Renal cortex interstitium (tissue), 11 donors: ENCODE measurements at regions not wholly inside any gene's neighbourhood (a gene's known extent, or its start where the extent isn't known, plus 50 kb on each side); places are given as distances from the start of the nearest gene placed in this dataset.

ENCODE experiments used
- DNase-seq, 11 donors: peaks; one replicate each; pipeline ENCODE4 v3.0.0-alpha.2; 2013; ENCODE audit warnings: low read depth in 9 of 11, low spot score in 4 of 11; ENCODE audit errors: extremely low read depth in 1 of 11

GRCh38 chr20:21653628-21654027 lies 51.8 kb upstream of the PAX1 start:
- no peak for DNase-seq

GRCh38 chr20:21643417-21643816 lies 62.0 kb upstream of the PAX1 start:
- no peak for DNase-seq

- peak in 9 of 11 donors; percentile 1 to 31 (median 12) for DNase-seq
These were observed 64.9 kb upstream of the PAX1 start for GRCh38 chr20:21640556-21640955.

GRCh38 chr20:21633829-21634228 lies 71.6 kb upstream of the PAX1 start:
- DNase-seq = no peak

- DNase-seq = no peak
These were observed 72.8 kb upstream of the PAX1 start for GRCh38 chr20:21632735-21633053.

GRCh38 chr20:21632031-21632734 lies 73.3 kb upstream of the PAX1 start:
- DNase-seq = no peak

- no peak for DNase-seq
These were observed 76.7 kb upstream of the PAX1 start for GRCh38 chr20:21628800-21629199.

- DNase-seq = no peak
These were observed 81.7 kb upstream of the PAX1 start for GRCh38 chr20:21623781-21624094.

GRCh38 chr20:21623074-21623780 lies 82.2 kb upstream of the PAX1 start:
- no peak for DNase-seq

GRCh38 chr20:21622097-21622857 lies 83.2 kb upstream of the PAX1 start:
- DNase-seq = no peak

- DNase-seq = no peak
These were observed 86.6 kb upstream of the PAX1 start for GRCh38 chr20:21618759-21619416.

- peak; percentile 17 to 63 (median 40) for DNase-seq
These were observed 89.8 kb upstream of the PAX1 start for GRCh38 chr20:21615617-21616080.

GRCh38 chr20:21614980-21615379 lies 90.5 kb upstream of the PAX1 start:
- DNase-seq = no peak

GRCh38 chr20:21613512-21613911 lies 92.0 kb upstream of the PAX1 start:
- peak in 7 of 11 donors; percentile 3 to 22 (median 13) for DNase-seq

GRCh38 chr20:21609981-21610380 lies 95.5 kb upstream of the PAX1 start:
- DNase-seq = no peak

GRCh38 chr20:21609221-21609620 lies 95.4 kb upstream of the NKX2-2 start:
- DNase-seq = no peak

- no peak for DNase-seq
These were observed 94.9 kb upstream of the NKX2-2 start for GRCh38 chr20:21608777-21609176.

- no peak for DNase-seq
These were observed 94.3 kb upstream of the NKX2-2 start for GRCh38 chr20:21607971-21608725.

GRCh38 chr20:21601799-21602198 lies 87.9 kb upstream of the NKX2-2 start:
- DNase-seq = no peak
